PFSK-1 (cell line): ENCODE measurements at regions not wholly inside any gene's neighbourhood (a gene's known extent, or its start where the extent isn't known, plus 50 kb on each side); places are given as distances from the start of the nearest gene placed in this dataset.

ENCODE experiments used
- FOXP2 ChIP-seq: optimal IDR thresholded peaks from 2 replicates; pipeline ENCODE3; 2011; ENCODE audit warnings: borderline replicate concordance, control low read depth, inconsistent platforms; ENCODE audit not compliant: insufficient read depth; ENCODE audit errors: extremely low read length, extremely low read depth
- POLR2AphosphoS5 ChIP-seq: IDR thresholded peaks from 2 replicates; pipeline ENCODE4 v1.6.1; 2012; ENCODE audit warnings: low read depth, mild to moderate bottlenecking, control low read depth, low read length, moderate library complexity
- SIN3A ChIP-seq: IDR thresholded peaks from 2 replicates; pipeline ENCODE4 v1.6.1; 2012; ENCODE audit warnings: mild to moderate bottlenecking, low read length, moderate library complexity, borderline replicate concordance; ENCODE audit not compliant: insufficient read depth
- TAF1 ChIP-seq: IDR thresholded peaks from 2 replicates; pipeline ENCODE4 v1.6.1; 2012; ENCODE audit warnings: low read length, control low read depth, borderline replicate concordance; ENCODE audit not compliant: insufficient read depth
- TF ChIP-seq, protein P1 (sequence below), 2 experiments: IDR thresholded peaks; 2 replicates each; pipeline versions ENCODE4 v1.6.1 to v1.8.0; 2011 to 2012; ENCODE audit warnings: low read depth in 2 of 2, low read length in 2 of 2, control low read depth in 1 of 2, inconsistent platforms in 1 of 2, mild to moderate bottlenecking in 1 of 2, moderate library complexity in 1 of 2; ENCODE audit not compliant: insufficient read depth in 1 of 2

DNA sequence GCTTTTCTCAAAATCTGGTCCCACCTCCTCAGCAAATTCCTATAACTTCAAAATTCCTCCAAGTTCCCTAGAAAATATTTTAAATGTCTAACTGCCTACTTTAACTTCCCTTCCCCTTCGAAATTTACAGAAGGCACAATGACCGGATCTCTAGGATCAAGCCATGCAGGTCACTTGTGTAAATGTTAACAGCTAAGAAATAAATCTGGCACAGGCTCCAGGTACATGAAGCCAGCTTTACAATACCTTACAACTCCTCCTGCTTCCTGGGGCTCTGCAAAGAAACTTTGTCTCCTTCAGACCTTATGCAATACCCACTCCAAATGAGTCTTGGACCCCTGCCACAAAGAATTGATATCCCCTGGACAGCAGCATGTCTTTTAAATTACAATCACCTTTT, 1164.2 kb downstream of the BRINP3 start:
- no peak for TF ChIP-seq FOXP2
- no peak for TF ChIP-seq TAF1
- TF ChIP-seq, protein P1, sequence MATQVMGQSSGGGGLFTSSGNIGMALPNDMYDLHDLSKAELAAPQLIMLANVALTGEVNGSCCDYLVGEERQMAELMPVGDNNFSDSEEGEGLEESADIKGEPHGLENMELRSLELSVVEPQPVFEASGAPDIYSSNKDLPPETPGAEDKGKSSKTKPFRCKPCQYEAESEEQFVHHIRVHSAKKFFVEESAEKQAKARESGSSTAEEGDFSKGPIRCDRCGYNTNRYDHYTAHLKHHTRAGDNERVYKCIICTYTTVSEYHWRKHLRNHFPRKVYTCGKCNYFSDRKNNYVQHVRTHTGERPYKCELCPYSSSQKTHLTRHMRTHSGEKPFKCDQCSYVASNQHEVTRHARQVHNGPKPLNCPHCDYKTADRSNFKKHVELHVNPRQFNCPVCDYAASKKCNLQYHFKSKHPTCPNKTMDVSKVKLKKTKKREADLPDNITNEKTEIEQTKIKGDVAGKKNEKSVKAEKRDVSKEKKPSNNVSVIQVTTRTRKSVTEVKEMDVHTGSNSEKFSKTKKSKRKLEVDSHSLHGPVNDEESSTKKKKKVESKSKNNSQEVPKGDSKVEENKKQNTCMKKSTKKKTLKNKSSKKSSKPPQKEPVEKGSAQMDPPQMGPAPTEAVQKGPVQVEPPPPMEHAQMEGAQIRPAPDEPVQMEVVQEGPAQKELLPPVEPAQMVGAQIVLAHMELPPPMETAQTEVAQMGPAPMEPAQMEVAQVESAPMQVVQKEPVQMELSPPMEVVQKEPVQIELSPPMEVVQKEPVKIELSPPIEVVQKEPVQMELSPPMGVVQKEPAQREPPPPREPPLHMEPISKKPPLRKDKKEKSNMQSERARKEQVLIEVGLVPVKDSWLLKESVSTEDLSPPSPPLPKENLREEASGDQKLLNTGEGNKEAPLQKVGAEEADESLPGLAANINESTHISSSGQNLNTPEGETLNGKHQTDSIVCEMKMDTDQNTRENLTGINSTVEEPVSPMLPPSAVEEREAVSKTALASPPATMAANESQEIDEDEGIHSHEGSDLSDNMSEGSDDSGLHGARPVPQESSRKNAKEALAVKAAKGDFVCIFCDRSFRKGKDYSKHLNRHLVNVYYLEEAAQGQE (IDR thresholded peaks at IDR 0.05; ENCODE audit: insufficient read depth in 1 of 2, low read depth in 2 of 2, low read length in 2 of 2) = no peak
- no peak for TF ChIP-seq POLR2AphosphoS5
- no peak for TF ChIP-seq SIN3A

GRCh38 chr1:189315035-189315901, 1162.4 kb downstream of the BRINP3 start:
- TF ChIP-seq POLR2AphosphoS5 (no peak), TAF1 (no peak), SIN3A (no peak), FOXP2 (no peak)
- TF ChIP-seq, protein P1 (IDR thresholded peaks at IDR 0.05; ENCODE audit: insufficient read depth in 1 of 2, low read depth in 2 of 2, low read length in 2 of 2) = no peak

GRCh38 chr1:189323091-189323490, 1154.6 kb downstream of the BRINP3 start:
- TF ChIP-seq POLR2AphosphoS5 = no peak
- no peak for TF ChIP-seq FOXP2
- no peak for TF ChIP-seq SIN3A
- TF ChIP-seq, protein P1 (IDR thresholded peaks at IDR 0.05; ENCODE audit: insufficient read depth in 1 of 2, low read depth in 2 of 2, low read length in 2 of 2) = no peak
- no peak for TF ChIP-seq TAF1

GRCh38 chr1:189336115-189337100, 1141.3 kb downstream of the BRINP3 start:
- TF ChIP-seq, protein P1 (IDR thresholded peaks at IDR 0.05; ENCODE audit: insufficient read depth in 1 of 2, low read depth in 2 of 2, low read length in 2 of 2) = no peak
- no peak for TF ChIP-seq POLR2AphosphoS5
- TF ChIP-seq TAF1 = no peak
- TF ChIP-seq FOXP2 = no peak
- no peak for TF ChIP-seq SIN3A
